Peyer's patch (tissue), 4 donors: ENCODE measurements at regions not wholly inside any gene's neighbourhood (a gene's known extent, or its start where the extent isn't known, plus 50 kb on each side); places are given as distances from the start of the nearest gene placed in this dataset.

Experiments used
- CTCF ChIP-seq, 6 experiments: fragments of 450-650 bp in 4 of 6; fragments of 200-600 bp in 2 of 6; sonication (generic) in 1 of 6; IDR thresholded peaks; one replicate each; pipeline ENCODE4 v1.5.1; 2017 to 2019; ENCODE audit warnings: antibody characterized with exemption in 6 of 6, mild to moderate bottlenecking in 3 of 6, moderate library complexity in 1 of 6
- POLR2A ChIP-seq, 2 donors: fragments of 450-650 bp; IDR thresholded peaks; one replicate each; pipeline ENCODE4 v1.5.1; 2017; ENCODE audit warnings: antibody characterized with exemption in 2 of 2, mild to moderate bottlenecking in 2 of 2, moderate library complexity in 2 of 2

- TF ChIP-seq CTCF (IDR thresholded peaks at IDR 0.05) (no peak), POLR2A (IDR thresholded peaks at IDR 0.05) (no peak)
Measured at GRCh38 chr7:67989142-67989541, 992.5 kb downstream of the TYW1 start.
